ENCODE measurements at regions not wholly inside any gene's neighbourhood (a gene's known extent, or its start where the extent isn't known, plus 50 kb on each side); places are given as distances from the start of the nearest gene placed in this dataset.

DNA sequence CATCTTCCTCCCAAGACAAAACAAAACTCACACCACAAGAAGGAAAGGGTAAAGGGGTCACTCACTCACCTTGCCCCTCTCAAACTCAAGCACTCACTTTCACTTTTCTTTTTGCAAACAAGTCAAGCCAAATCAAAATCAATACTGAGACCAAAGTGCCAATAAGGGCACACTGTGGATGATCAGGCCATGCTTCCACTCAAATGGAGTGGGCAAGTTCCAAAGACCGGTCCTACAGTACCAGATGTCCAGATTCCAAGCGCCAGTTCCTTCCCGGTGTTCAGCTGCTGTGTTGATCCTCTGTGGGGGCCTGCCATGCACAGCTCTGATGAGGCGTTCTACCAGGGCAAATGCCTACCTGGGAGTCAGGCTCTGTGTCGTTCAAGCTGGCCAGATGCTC, 162.6 kb upstream of the GRIK2 start:
- H3K27ac ChIP-seq, result no peak overlapping the region
- DNase-seq (ENCODE audit: low spot score), result no peak

DNA sequence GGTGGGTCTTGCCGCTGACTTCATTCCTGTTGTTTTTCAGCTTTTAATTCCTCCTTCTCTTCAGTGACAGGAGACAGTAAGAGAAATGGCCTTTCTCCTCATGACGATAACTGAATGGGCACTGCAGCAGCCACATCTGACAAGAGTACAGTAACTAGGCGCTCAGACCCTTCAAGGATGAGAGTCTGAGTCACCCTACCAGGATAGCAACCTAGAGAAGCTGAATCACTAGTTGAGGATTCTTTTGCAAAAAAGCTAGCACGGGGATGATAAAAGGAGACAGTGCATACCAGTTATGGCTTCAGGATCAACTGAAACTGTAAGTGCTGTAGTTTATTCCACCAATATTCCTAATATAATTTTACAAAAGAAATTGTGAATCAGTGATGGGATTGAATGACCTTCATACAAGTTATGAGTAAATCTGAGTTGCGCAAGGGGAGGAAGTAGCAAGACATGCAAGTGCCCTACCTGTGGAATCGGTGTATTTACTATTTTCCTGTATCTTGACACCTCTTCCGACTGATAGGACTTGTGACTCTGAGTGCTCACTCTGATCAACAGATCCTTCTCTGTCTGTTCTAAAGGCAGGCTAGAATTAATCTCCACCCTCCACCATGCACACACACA, 161.8 kb upstream of the GRIK2 start:
- no peak overlapping the region for H3K27ac ChIP-seq
- TF ChIP-seq, protein P1, sequence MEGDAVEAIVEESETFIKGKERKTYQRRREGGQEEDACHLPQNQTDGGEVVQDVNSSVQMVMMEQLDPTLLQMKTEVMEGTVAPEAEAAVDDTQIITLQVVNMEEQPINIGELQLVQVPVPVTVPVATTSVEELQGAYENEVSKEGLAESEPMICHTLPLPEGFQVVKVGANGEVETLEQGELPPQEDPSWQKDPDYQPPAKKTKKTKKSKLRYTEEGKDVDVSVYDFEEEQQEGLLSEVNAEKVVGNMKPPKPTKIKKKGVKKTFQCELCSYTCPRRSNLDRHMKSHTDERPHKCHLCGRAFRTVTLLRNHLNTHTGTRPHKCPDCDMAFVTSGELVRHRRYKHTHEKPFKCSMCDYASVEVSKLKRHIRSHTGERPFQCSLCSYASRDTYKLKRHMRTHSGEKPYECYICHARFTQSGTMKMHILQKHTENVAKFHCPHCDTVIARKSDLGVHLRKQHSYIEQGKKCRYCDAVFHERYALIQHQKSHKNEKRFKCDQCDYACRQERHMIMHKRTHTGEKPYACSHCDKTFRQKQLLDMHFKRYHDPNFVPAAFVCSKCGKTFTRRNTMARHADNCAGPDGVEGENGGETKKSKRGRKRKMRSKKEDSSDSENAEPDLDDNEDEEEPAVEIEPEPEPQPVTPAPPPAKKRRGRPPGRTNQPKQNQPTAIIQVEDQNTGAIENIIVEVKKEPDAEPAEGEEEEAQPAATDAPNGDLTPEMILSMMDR (IDR thresholded peaks at IDR 0.05), result no peak
- H3K4me3 ChIP-seq, result no peak overlapping the region
- DNase-seq (ENCODE audit: low spot score), result no peak

More for the DNA sequence above, 162.6 kb upstream of the GRIK2 start:
- H3K4me3 ChIP-seq, result no peak overlapping the region
- TF ChIP-seq, protein P1 (IDR thresholded peaks at IDR 0.05), result no peak

DNA sequence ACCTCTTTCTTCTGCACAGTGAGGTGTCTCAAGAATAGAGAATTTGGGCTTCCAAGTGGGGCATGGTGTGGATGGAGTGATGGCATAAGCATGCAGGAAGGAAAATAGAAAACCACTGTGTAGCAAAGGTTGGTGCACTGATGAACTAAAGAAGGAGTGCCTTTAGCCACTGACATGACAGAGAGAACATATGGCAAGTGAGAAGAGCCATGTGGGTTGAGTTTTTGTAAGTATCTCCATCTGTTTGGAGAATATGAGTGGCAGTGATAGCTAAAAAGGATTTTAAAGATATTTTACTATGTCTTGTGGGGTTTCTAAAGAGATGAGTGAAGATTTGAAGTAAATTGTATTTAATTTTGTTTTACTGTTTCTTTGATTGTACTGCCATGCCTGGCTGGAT, 160.5 kb upstream of the GRIK2 start:
- Histone ChIP-seq H3K4me3 (no peak overlapping the region), H3K27ac (no peak overlapping the region)
- TF ChIP-seq, protein P1 (IDR thresholded peaks at IDR 0.05), result no peak
- DNase-seq (ENCODE audit: low spot score), result no peak

DNA sequence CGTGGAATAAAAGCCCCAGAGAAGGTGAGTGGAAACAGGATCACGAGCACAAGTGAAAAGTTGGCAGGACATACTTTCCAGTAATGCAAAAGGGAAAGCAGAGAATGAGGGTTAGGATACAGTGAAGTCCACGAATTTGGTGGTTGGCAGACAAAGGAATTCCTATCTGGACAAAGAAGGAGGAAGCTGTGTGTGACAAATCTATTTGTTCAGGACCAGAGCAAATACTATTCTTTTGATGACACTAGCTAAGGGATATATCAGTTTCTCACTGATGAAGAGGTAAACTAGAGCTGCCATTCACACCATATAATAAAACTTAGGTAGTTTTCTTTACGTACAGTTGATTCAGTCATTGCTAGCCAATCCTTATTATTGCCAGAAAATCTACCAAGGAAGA, 156.8 kb upstream of the GRIK2 start:
- H3K4me3 ChIP-seq, result no peak overlapping the region
- TF ChIP-seq, protein P1 (IDR thresholded peaks at IDR 0.05), result no peak
- DNase-seq (ENCODE audit: low spot score), result no peak
- no peak overlapping the region for H3K27ac ChIP-seq

DNA sequence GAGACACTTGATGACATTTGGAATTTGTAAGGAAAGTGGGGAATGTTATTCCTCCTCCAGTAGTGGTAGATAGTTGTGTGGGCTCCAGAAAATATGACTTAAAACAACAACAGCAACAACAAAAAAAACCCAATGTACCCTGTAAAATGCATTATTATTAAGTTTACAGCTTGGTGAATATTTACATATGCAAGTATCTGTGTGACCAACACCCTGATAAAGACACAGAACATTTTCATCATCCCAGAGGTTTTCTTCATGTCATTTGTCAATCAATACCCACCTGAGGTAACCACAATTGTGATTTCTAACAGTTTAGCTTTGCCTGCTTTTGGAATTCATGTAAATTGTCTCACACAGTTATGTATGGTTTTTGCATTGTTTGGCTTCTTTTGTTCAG, 152.1 kb upstream of the GRIK2 start:
- Histone ChIP-seq H3K27ac (no peak overlapping the region), H3K4me3 (no peak overlapping the region)
- no peak for DNase-seq (ENCODE audit: low spot score)
- TF ChIP-seq, protein P1 (IDR thresholded peaks at IDR 0.05), result no peak

DNA sequence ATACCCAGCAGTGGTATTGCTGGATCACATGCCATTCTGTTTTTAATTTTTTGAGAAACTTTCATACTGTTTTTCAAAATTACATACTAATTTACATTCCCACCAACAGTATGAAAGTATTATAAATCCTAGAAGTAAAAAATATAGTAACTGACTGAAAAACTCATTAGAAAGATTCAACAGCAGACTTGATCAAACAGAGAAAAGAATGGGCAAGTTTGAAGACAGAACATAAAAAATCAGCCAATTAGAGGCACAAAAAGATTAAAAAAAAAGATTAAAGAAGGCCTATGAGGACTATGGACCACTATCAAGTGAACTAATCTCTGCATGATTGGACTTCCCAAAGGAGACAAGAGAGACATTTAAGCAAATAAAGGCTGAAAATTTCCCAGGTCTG, 144.0 kb upstream of the GRIK2 start:
- H3K27ac ChIP-seq, result no peak overlapping the region
- H3K4me3 ChIP-seq, result no peak overlapping the region
- TF ChIP-seq, protein P1 (IDR thresholded peaks at IDR 0.05), result no peak
- no peak for DNase-seq (ENCODE audit: low spot score)

DNA sequence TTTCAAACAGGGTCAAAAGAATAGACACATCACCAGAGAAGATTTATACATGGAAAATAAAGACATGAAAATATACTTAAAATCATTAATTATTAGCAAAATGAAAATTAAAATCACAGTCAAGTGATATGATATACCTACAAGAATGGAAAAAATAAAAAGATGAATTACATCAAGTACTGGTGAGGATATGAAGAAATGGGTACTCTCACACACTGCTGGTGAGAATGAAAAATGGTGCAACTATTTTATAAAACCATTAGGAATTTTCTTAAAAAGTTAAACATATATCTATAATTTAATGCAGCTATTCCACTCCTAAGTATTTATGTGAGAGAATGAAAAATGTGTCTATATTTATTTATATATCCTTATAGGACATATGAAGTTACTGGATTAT, 136.3 kb upstream of the GRIK2 start:
- DNase-seq (ENCODE audit: low spot score), result no peak
- TF ChIP-seq, protein P1 (IDR thresholded peaks at IDR 0.05), result no peak
- no peak overlapping the region for H3K4me3 ChIP-seq
- no peak overlapping the region for H3K27ac ChIP-seq
